ENCODE measurements at regions not wholly inside any gene's neighbourhood (a gene's known extent, or its start where the extent isn't known, plus 50 kb on each side); places are given as distances from the start of the nearest gene placed in this dataset.

DNA sequence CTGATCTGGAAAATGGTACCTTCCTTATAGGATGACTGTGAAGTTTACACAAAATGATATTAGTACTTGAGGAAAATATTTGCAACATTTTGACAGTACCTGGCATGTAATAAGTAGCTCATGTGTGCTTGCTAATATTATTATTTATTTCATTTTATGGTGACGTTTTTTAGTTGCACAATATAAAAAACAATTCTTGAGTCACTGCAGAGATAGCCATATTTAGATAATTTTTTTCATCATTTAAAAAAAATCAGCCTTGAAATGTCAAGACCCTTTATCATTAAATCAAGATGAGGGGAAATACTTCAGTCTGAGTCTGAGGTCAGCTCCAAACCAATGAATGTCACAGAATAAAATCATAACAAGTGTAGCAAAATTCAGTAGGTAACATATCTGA, 196.8 kb upstream of the RUNX1 start:
- H2BK120ac ChIP-seq (ENCODE audit: low read depth, low read length, poor library complexity, severe bottlenecking), result no peak overlapping the region
- H3K9me3 Mint-ChIP-seq, result peaks cover 9 to 13% of the 10 kb centered on the region in 2 experiments

More for the DNA sequence above, 196.8 kb upstream of the RUNX1 start:
- H3K4me2 ChIP-seq (ENCODE audit: insufficient read depth, insufficient read length, low read length), result no peak overlapping the region
- H4K20me1 ChIP-seq (ENCODE audit: control insufficient read depth, insufficient read depth, insufficient read length), result no peaks in the 10 kb centered on the region
- H3K9ac ChIP-seq (ENCODE audit: extremely low read depth, insufficient read length, low read length), result no peak overlapping the region
- H2AK5ac ChIP-seq (ENCODE audit: insufficient read length, low read length), result no peak overlapping the region
- no peaks in the 10 kb centered on the region for H3K79me1 ChIP-seq (ENCODE audit: insufficient read depth, low read depth, low read length, poor library complexity, severe bottlenecking)
- no peaks in the 10 kb centered on the region for H3K4me1 ChIP-seq (ENCODE audit: insufficient read depth, low read length)
- no peak overlapping the region for H3K27ac Mint-ChIP-seq
- no peak overlapping the region for H3K14ac ChIP-seq (ENCODE audit: insufficient read depth, low read length)
- no peak overlapping the region for H2BK15ac ChIP-seq (ENCODE audit: low read depth, low read length)
- H3K56ac ChIP-seq (ENCODE audit: insufficient read length, low read depth, low read length), result no peak overlapping the region
- H3K27me3 ChIP-seq (ENCODE audit: insufficient read depth, low read length), result no peaks in the 10 kb centered on the region
- H3K23ac ChIP-seq (ENCODE audit: insufficient read length, low read depth, low read length), result no peak overlapping the region
- no peak overlapping the region for H2BK20ac ChIP-seq (ENCODE audit: low read depth, low read length, poor library complexity, severe bottlenecking)
- H2AFZ ChIP-seq (ENCODE audit: low read length), result no peak overlapping the region
- H3K4me3 Mint-ChIP-seq, result no peak overlapping the region
- H3K4me1 Mint-ChIP-seq, result no peaks in the 10 kb centered on the region
- no peaks in the 10 kb centered on the region for H3K23me2 ChIP-seq (ENCODE audit: insufficient read length, low read depth, low read length, poor library complexity, severe bottlenecking)
- H2BK12ac ChIP-seq (ENCODE audit: insufficient read length, low read depth, low read length), result no peak overlapping the region
- no peak for DNase-seq
- no peak overlapping the region for H3T11ph ChIP-seq (ENCODE audit: low read length)
- H4K5ac ChIP-seq (ENCODE audit: insufficient read length, low read depth, low read length), result no peak overlapping the region
- H3K27ac ChIP-seq (ENCODE audit: insufficient read length, low read depth, low read length), result no peak overlapping the region
- H3K36me3 Mint-ChIP-seq (ENCODE audit: insufficient read depth in 1 of 3, low read depth in 3 of 3), result peaks cover 6 to 10% (median 6%) of the 10 kb centered on the region in 3 experiments; a peak in 6 of 7 replicates
- H2BK5ac ChIP-seq (ENCODE audit: insufficient read length, low read length), result no peak overlapping the region
- H4K8ac ChIP-seq (replicated peaks; ENCODE audit: insufficient read length, low read depth, low read length), result no peak overlapping the region
- TF ChIP-seq CTCF (conservative IDR thresholded peaks at IDR 0.05), result no peak
- H3K4ac ChIP-seq (ENCODE audit: low read depth, low read length), result no peak overlapping the region
- H3K18ac ChIP-seq (ENCODE audit: insufficient read length, low read depth, low read length), result no peak overlapping the region
- H3K9me3 ChIP-seq (ENCODE audit: control insufficient read depth, low read depth, low read length), result no peaks in the 10 kb centered on the region
- H4K91ac ChIP-seq (ENCODE audit: insufficient read length, low read depth, low read length), result no peak overlapping the region
- no peaks in the 10 kb centered on the region for H3K79me2 ChIP-seq (ENCODE audit: insufficient read depth, low read length)
- WGBS (ENCODE audit: extremely low coverage, insufficient read length, low lambda C conversion rate), result no CpG with 5 or more reads among the region's 1 CpG
- H3K27me3 Mint-ChIP-seq (ENCODE audit: low read depth), result no peaks in the 10 kb centered on the region

Measured in H9 (cell line).